HepG2 (cell line): ENCODE measurements at regions not wholly inside any gene's neighbourhood (a gene's known extent, or its start where the extent isn't known, plus 50 kb on each side); places are given as distances from the start of the nearest gene placed in this dataset.
A peak's percentile ranks its signal among the peaks of the same experiment; 100 is the strongest.

ENCODE experiments used
- ATAC-seq: fragments of 200-7000 bp; cut with Tn5 transposase; 3 replicates; pipeline ENCODE4 v1.9.1; 2020; ENCODE audit warnings: mild to moderate bottlenecking, moderate library complexity
- BruUV-seq: library from RNA; stranded (reverse); fragments of 400-500 nt; replicated peaks from 2 replicates; lab custom pipeline; 2021; lab: Mats Ljungman, UMichigan
- CTCF ChIA-PET: fragments of 300-600 bp; formaldehyde crosslinking; extraction: SDS; loops from one replicate; lab custom pipeline; 2021; ENCODE audit warnings: low total read pairs, inconsistent platforms, low intra/inter-chr PET ratio; lab: Yijun Ruan, JAX
- POLR2A ChIA-PET: fragments of 350-600 bp; sonication (Branson Sonifier 250); formaldehyde crosslinking; loops from one replicate; lab custom pipeline; 2020; ENCODE audit warnings: antibody characterized with exemption, inconsistent platforms; lab: Yijun Ruan, JAX
- DNase-seq: peaks from one replicate; pipeline ENCODE4 v3.0.0-alpha.2; 2015; ENCODE audit warnings: low spot score
- FAIRE-seq: peaks from 3 replicates; lab custom pipeline; 2011; peaks lifted over from hg19 to GRCh38; lab: Jason Lieb, UNC
- H2AFZ ChIP-seq: one replicate; pipeline ENCODE4 v1.6.1; 2011; ENCODE audit warnings: low read length, inconsistent platforms
- H3K27ac ChIP-seq: fragments of 300-600 bp; 3 replicates; pipeline ENCODE4 v1.8.0; 2011; ENCODE audit warnings: mixed run types, mild to moderate bottlenecking, mixed read lengths, low read length, inconsistent platforms; ENCODE audit not compliant: insufficient read depth; ENCODE audit errors: extremely low read length
- H3K27me3 ChIP-seq, 2 experiments: fragments of 200-600 bp in 1 of 2; 2 replicates in 1 of 2; 3 replicates in 1 of 2; pipeline versions ENCODE4 v1.6.0 to v1.8.0; 2011; ENCODE audit warnings: low read length in 2 of 2, mild to moderate bottlenecking in 2 of 2, moderate library complexity in 2 of 2, inconsistent platforms in 1 of 2; ENCODE audit not compliant: insufficient read depth in 2 of 2, control insufficient read depth in 1 of 2
- H3K36me3 ChIP-seq, 2 experiments: fragments of 200-600 bp in 1 of 2; replicated peaks in 1 of 2; 2 replicates in 1 of 2; 3 replicates in 1 of 2; pipeline versions ENCODE4 v1.5.1 to v1.8.0; 2011; ENCODE audit warnings: low read length in 2 of 2, inconsistent platforms in 1 of 2; ENCODE audit not compliant: insufficient read depth in 2 of 2, control insufficient read depth in 1 of 2
- H3K4me1 ChIP-seq: 2 replicates; pipeline ENCODE4 v1.5.1; 2012; ENCODE audit warnings: low read length, inconsistent platforms; ENCODE audit not compliant: insufficient read depth
- H3K4me2 ChIP-seq: 2 replicates; pipeline ENCODE4 v1.6.0; 2011; ENCODE audit warnings: low read depth, low read length, inconsistent platforms
- H3K4me3 ChIP-seq, 3 experiments: fragments of 200-600 bp in 1 of 3; sonication (generic), shearing (Covaris generic) in 1 of 3; replicated peaks in 1 of 3; 2 replicates each; pipeline ENCODE4 v1.5.1; 2011 to 2016; ENCODE audit warnings: low read length in 3 of 3, inconsistent platforms in 2 of 3, low read depth in 2 of 3, mild to moderate bottlenecking in 2 of 3, control low read depth in 1 of 3, mixed read lengths in 1 of 3; ENCODE audit not compliant: insufficient read depth in 1 of 3
- H3K79me2 ChIP-seq: one replicate; pipeline ENCODE4 v1.6.1; 2011; ENCODE audit warnings: low read length, inconsistent platforms; ENCODE audit not compliant: insufficient read depth
- H3K9ac ChIP-seq: 2 replicates; pipeline ENCODE4 v1.6.0; 2011; ENCODE audit warnings: mild to moderate bottlenecking, low read depth, low read length, inconsistent platforms; ENCODE audit not compliant: insufficient read depth
- H3K9me3 ChIP-seq: 2 replicates; pipeline ENCODE4 v1.5.1; 2012; ENCODE audit warnings: mild to moderate bottlenecking, low read length
- H4K20me1 ChIP-seq: 2 replicates; pipeline ENCODE4 v1.6.0; 2011; ENCODE audit warnings: inconsistent platforms, mild to moderate bottlenecking, low read length, moderate library complexity; ENCODE audit not compliant: insufficient read depth
- GATAD2A ChIP-seq: IDR thresholded peaks from 2 replicates; pipeline ENCODE4 v1.6.1; 2016
- HNRNPK ChIP-seq: fragments of 200-400 bp; formaldehyde crosslinking; IDR thresholded peaks from 2 replicates; pipeline ENCODE4 v1.6.1; 2018; ENCODE audit warnings: low read length, low read depth, moderate library complexity, mild to moderate bottlenecking; ENCODE audit not compliant: poor library complexity, severe bottlenecking
- HNRNPL ChIP-seq: fragments of 200-400 bp; formaldehyde crosslinking; IDR thresholded peaks from 2 replicates; pipeline ENCODE4 v1.6.1; 2017; ENCODE audit warnings: mild to moderate bottlenecking, low read depth, low read length
- KDM2A ChIP-seq: sonication (generic); formaldehyde crosslinking; IDR thresholded peaks from 2 replicates; pipeline ENCODE4 v1.4.0; 2020; ENCODE audit warnings: low read depth, missing genetic modification reagents, borderline replicate concordance
- KDM4B ChIP-seq: sonication (generic); formaldehyde crosslinking; IDR thresholded peaks from 2 replicates; pipeline ENCODE4 v1.4.0; 2020; ENCODE audit warnings: missing genetic modification reagents
- NRL ChIP-seq: sonication (generic); formaldehyde crosslinking; IDR thresholded peaks from 2 replicates; pipeline ENCODE4 v1.5.0; 2020; ENCODE audit warnings: missing genetic modification reagents, mild to moderate bottlenecking, moderate library complexity, borderline replicate concordance
- PCBP1 ChIP-seq: fragments of 200-400 bp; formaldehyde crosslinking; IDR thresholded peaks from 2 replicates; pipeline ENCODE4 v1.6.1; 2017; ENCODE audit warnings: mild to moderate bottlenecking, low read depth, low read length, borderline replicate concordance
- ZBTB20 ChIP-seq: sonication (generic); formaldehyde crosslinking; IDR thresholded peaks from 2 replicates; pipeline ENCODE4 v1.8.1; 2023; ENCODE audit warnings: missing genetic modification reagents, low read depth, mild to moderate bottlenecking, borderline replicate concordance
- ZBTB7B ChIP-seq: sonication (generic); formaldehyde crosslinking; IDR thresholded peaks from 2 replicates; pipeline ENCODE4 v1.4.0; 2020; ENCODE audit warnings: missing genetic modification reagents
- ZNF792 ChIP-seq: IDR thresholded peaks from 2 replicates; pipeline ENCODE4 v1.6.1; 2016
- ZSCAN20 ChIP-seq: sonication (generic); formaldehyde crosslinking; IDR thresholded peaks from 2 replicates; pipeline ENCODE4 v1.4.0; 2020; ENCODE audit warnings: missing genetic modification reagents, mild to moderate bottlenecking, borderline replicate concordance
- WGBS: methylation state at CpG from one replicate; pipeline ENCODE4 v1.1.6; 2017; ENCODE audit warnings: low lambda C conversion rate; 5-methylcytosine and 5-hydroxymethylcytosine counted together
- in situ Hi-C: cut with HindIII; loops from 2 replicates; pipeline ENCODE4 v1.10.0; 2017; ENCODE audit warnings: low pct_unique_long_range_greater_than_20kb; ENCODE audit not compliant: extremely low pct_ligation_motif_present
- intact Hi-C: fragments of 100-400 bp; cut with micrococcal nuclease; formaldehyde crosslinking; loops from one replicate; pipeline ENCODE4 v1.10.0; 2022; ENCODE audit not compliant: unreplicated experiment

DNA sequence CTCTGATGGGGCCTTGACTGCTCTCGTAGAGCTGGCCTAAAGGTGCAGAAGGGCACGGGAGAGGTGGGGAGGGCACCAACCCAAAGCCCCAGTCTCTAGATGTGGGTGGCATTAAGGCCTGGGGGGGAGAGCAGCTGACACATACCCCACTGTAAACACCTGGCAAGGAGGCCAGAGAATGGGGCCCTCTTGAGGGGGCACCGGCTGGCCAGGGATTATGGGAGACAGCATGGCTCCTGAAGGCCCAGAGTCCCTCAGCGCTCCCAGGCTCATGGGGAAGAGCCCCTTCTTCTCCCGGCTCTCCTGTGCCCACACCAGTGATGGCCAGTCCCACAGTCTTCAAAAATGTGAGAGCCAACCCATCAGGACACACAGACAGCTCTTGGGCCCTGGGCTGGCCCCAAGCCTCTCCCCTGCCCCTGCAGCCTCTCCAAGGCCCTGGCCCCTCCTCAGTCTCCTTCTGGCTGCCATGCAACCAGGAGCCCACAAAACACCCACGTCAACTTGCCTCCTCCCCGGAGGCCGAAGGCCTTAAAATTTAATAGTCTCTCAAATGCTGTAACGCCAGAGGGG lies 58.2 kb upstream of the FOXP4 start:
- TF ChIP-seq KDM2A (no peak), HNRNPL (0 out of 2 replicates have a peak, but pooled peaks have one; percentile 47), GATAD2A (no peak), ZBTB20 (no peak), KDM4B (no peak), ZNF792 (CRISPR knock-in tag) (no peak)
- intact Hi-C loops, result loop anchor here (1.0 kb wide), 1 partner anchor 10 kb away; no protein-coding TSS in a partner anchor
- Histone ChIP-seq H4K20me1 (no peaks in the 10 kb centered on the region), H3K9me3 (no peaks in the 10 kb centered on the region), H3K79me2 (no peaks in the 10 kb centered on the region), H2AFZ (no peak overlapping the region), H3K4me2 (peak overlapping the region; percentile 32; the same call in 1 of the 2 replicates), H3K36me3 (no peaks in the 10 kb centered on the region), H3K4me3 (peak overlapping the region in 1 of 3 experiments; percentile 12; a peak in 1 of 6 replicates), H3K27me3 (peaks cover 9 to 52% of the 10 kb centered on the region in 2 experiments), H3K27ac (no peak overlapping the region), H3K4me1 (peaks cover 41% of the 10 kb centered on the region), H3K9ac (no peak overlapping the region)
- 31% methylated on average over 7 of the region's 9 CpGs for WGBS
- DNase-seq (no peak), FAIRE-seq (no peak), ATAC-seq (peak; percentile 9)
- in situ Hi-C loops, result no loop called here
- CTCF ChIA-PET, result no interaction called here
- POLR2A ChIA-PET, result interaction anchor here (0.6 to 1.3 kb wide), 4 partner anchors 15 to 195 kb away, joined by 3 to 6 read pairs (median 4); no protein-coding TSS in a partner anchor
- BruUV-seq, result no TSS peak

DNA sequence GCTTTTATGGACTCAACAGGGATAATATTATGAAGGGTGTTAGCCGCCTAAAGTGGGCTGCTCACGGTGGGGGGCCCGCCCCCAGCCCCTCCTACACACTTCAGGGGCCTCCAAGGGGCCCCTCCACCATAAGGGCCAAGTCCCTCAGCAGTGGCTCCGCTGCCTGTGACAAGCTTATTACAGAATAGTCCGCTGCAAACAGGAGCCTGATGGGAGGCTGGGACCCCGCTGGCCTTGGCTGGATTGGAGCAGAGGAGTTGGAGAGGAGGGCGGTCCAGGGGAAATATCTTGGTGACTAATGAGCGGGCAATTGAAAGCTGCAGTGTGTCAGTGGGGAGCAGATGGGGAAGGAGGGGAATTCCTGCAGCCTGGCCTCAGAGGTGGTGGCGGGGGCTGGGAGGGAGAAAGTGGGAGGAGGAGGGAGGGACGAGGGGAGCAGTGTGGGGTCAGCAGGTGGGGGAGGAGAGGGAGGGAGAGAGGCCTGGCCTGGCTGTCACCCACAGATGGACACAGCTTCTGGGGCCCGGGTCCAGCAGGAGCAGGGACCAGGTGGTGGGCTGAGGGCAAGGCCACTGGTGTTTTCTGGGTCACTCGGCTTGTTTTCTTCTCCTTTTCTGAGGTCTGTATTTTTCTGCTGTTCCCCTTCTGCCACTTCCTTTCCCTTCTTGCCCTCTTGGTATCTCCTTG lies 57.6 kb upstream of the FOXP4 start:
- no peak overlapping the region for H2AFZ ChIP-seq
- FAIRE-seq (no peak), DNase-seq (peak; percentile 51), ATAC-seq (peak; percentile 73)
- CTCF ChIA-PET, result no interaction called here
- peaks cover 47% of the 10 kb centered on the region for H3K4me1 ChIP-seq
- peak overlapping the region; percentile 32 for H3K4me2 ChIP-seq
- in situ Hi-C loops, result no loop called here
- no peak overlapping the region for H3K9ac ChIP-seq
- H3K36me3 ChIP-seq, result no peaks in the 10 kb centered on the region
- POLR2A ChIA-PET, result interaction anchor here (0.6 to 1.3 kb wide), 6 partner anchors 10 to 195 kb away, joined by 3 to 6 read pairs (median 4); no protein-coding TSS in a partner anchor
- H3K9me3 ChIP-seq, result no peaks in the 10 kb centered on the region
- 6% methylated on average over 12 of the region's 12 CpGs for WGBS
- H3K27ac ChIP-seq, result no peak overlapping the region
- 0 out of 2 replicates have a peak, but pooled peaks have one; percentile 44 for TF ChIP-seq ZBTB7B
- peak; percentile 36 for TF ChIP-seq HNRNPK
- TF ChIP-seq PCBP1, result 0 out of 2 replicates have a peak, but pooled peaks have one; percentile 50
- TF ChIP-seq NRL (CRISPR knock-in tag), result no peak
- TF ChIP-seq ZSCAN20, result no peak
- peak overlapping the region in 1 of 3 experiments; percentile 12; a peak in 1 of 6 replicates for H3K4me3 ChIP-seq
- H4K20me1 ChIP-seq, result no peaks in the 10 kb centered on the region
- H3K27me3 ChIP-seq, result peaks cover 9 to 52% of the 10 kb centered on the region in 2 experiments
- no peaks in the 10 kb centered on the region for H3K79me2 ChIP-seq
- BruUV-seq, result no TSS peak
- intact Hi-C loops, result loop anchor here (1.0 kb wide), 1 partner anchor 10 kb away; no protein-coding TSS in a partner anchor
